ENCODE measurements at regions not wholly inside any gene's neighbourhood (a gene's known extent, or its start where the extent isn't known, plus 50 kb on each side); places are given as distances from the start of the nearest gene placed in this dataset.
A peak's percentile ranks its signal among the peaks of the same experiment; 100 is the strongest.

DNA sequence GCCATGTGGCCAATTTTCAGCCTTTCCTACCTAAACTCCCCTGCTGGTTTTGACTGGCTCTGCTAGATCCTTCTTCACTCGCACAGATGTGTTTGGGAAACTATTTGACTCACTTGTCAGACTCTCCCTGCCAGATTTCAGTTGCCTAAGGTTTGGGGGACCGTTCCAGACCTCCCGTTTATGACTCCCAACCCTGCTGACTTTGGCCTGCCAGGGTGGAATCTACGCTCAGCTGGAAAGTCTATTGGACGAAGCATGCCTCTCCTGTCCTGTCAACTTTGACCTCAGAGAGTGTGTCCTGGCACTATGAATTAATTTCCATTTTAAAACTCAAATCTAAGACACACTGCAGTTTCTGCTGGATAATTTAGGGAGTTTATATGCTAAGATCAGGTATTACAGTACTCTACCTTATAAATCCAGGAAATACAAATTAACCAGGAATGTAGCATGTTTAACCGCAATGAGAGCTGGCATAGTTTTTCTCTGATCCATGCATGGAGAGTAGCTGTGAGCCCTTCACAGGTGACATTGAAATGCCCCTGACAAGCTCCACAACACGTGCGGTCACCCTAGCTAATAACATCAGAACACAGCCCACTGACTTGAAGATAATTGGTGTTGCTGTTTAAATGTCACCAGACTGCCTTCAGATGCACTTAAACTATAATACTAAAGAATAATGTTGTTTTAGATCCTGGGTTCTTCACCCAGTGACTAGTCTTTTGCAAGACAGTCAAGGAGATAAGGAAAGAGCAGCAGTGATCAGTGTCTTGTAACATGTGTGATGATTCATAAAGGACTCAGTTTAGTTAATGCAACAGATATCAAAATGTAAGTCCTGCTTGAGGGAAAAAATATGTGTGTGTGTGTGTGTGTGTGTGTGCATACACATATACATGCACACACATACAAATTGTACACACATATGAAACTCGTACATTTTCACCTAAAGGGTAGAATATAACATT lies 223.0 kb upstream of the MCTP2 start:
- no peak overlapping the region for H4K5ac ChIP-seq (ENCODE audit: insufficient read length, low read depth, low read length)
- no peak overlapping the region for H3K4me3 ChIP-seq (ENCODE audit: extremely low read depth in 1 of 4, insufficient read depth in 2 of 4, low read depth in 3 of 4, low read length in 4 of 4)
- no peaks in the 10 kb centered on the region for H3K4me1 ChIP-seq (replicated peaks in 1 of 4; ENCODE audit: control insufficient read depth in 3 of 4, insufficient read depth in 4 of 4, low read length in 3 of 4)
- no peak overlapping the region for H3K4me2 ChIP-seq (ENCODE audit: insufficient read depth in 1 of 2, low read depth in 2 of 2, low read length in 2 of 2)
- no peak overlapping the region for H2BK20ac ChIP-seq (ENCODE audit: low read length)
- H3K27ac ChIP-seq (ENCODE audit: low read depth, low read length): no peak overlapping the region
- peak overlapping the region; percentile 46; the same call in 1 of the 2 replicates for H2BK15ac ChIP-seq (ENCODE audit: low read length)
- H3K23ac ChIP-seq (ENCODE audit: insufficient read length): no peak overlapping the region
- 94% methylated on average over 9 of the region's 9 CpGs; no CpG with 5 or more reads in 1 of the 2 experiments for WGBS, 2 experiments (ENCODE audit: extremely low coverage in 1 of 2, insufficient coverage in 1 of 2, insufficient read length in 1 of 2, insufficient replicate concordance in 2 of 2, low coverage in 1 of 2, low lambda C conversion rate in 2 of 2, missing lambda C conversion rate in 1 of 2)
- no peak overlapping the region for H4K8ac ChIP-seq (ENCODE audit: extremely low read depth, insufficient read depth, low read length)
- no peak overlapping the region for H3K18ac ChIP-seq (ENCODE audit: extremely low read depth, low read length)
- H3K9ac ChIP-seq (replicated peaks in 1 of 4; ENCODE audit: extremely low read depth in 1 of 4, low read depth in 3 of 4, low read length in 3 of 4): no peak overlapping the region
- H2BK120ac ChIP-seq (replicated peaks; ENCODE audit: low read depth, low read length): no peak overlapping the region
- ChIA-PET CTCF (ENCODE audit: partially characterized antibody) (interaction anchor here (0.9 to 3.4 kb wide), 5 partner anchors 10 to 111 kb away, joined by 3 to 25 read pairs (median 3); no protein-coding TSS in a partner anchor), POLR2A (ENCODE audit: partially characterized antibody) (interaction anchor here (0.9 kb wide), 1 partner anchor 100 kb away, joined by 3 read pairs; no protein-coding TSS in a partner anchor)
- H4K91ac ChIP-seq (replicated peaks; ENCODE audit: insufficient read length, low read length): no peak overlapping the region
- H2BK12ac ChIP-seq (ENCODE audit: low read depth, low read length): no peak overlapping the region
- H3K14ac ChIP-seq (ENCODE audit: insufficient read length): no peak overlapping the region
- H3K23me2 ChIP-seq (ENCODE audit: low read depth, low read length): no peaks in the 10 kb centered on the region
- 0 out of 2 replicates have a peak overlapping the region, but pooled peaks have one; percentile 52 for H2BK5ac ChIP-seq (ENCODE audit: low read depth, low read length)
- no peak overlapping the region for H3K4ac ChIP-seq (replicated peaks; ENCODE audit: insufficient read length, low read depth, low read length)
- no peak overlapping the region for H3K56ac ChIP-seq (replicated peaks; ENCODE audit: insufficient read length, low read depth, low read length)
- no peaks in the 10 kb centered on the region for H4K20me1 ChIP-seq (replicated peaks in 1 of 2; ENCODE audit: control insufficient read depth in 1 of 2, insufficient read depth in 2 of 2, low read length in 2 of 2)
- no peak overlapping the region for H2AK5ac ChIP-seq (ENCODE audit: low read depth, low read length)
- no peaks in the 10 kb centered on the region for H3K9me3 ChIP-seq (ENCODE audit: insufficient read depth in 2 of 2, low read depth in 1 of 2, low read length in 1 of 2)
- DNase-seq (ENCODE audit: low read depth in 1 of 2, low spot score in 2 of 2): no peak
- no peaks in the 10 kb centered on the region for H3K79me1 ChIP-seq (ENCODE audit: low read depth, low read length)
- no peaks in the 10 kb centered on the region for H3K27me3 ChIP-seq (replicated peaks in 1 of 4; ENCODE audit: control insufficient read depth in 3 of 4, extremely low read depth in 1 of 4, insufficient read depth in 3 of 4, low read length in 3 of 4)
- FAIRE-seq: no peak
- peak overlapping the region; percentile 48; the same call in 1 of the 2 replicates for H2AFZ ChIP-seq (ENCODE audit: low read length)
- no peaks in the 10 kb centered on the region for H3K36me3 ChIP-seq (ENCODE audit: control insufficient read depth in 2 of 4, insufficient read depth in 4 of 4, low read length in 3 of 4)
- H3K79me2 ChIP-seq (ENCODE audit: control insufficient read depth in 1 of 2, insufficient read depth in 2 of 2, low read length in 2 of 2): no peaks in the 10 kb centered on the region
- TF ChIP-seq EGR1 (IDR thresholded peaks at IDR 0.05; ENCODE audit: borderline replicate concordance, low read depth, low read length) (no peak), JUN (IDR thresholded peaks at IDR 0.05; ENCODE audit: low read depth, low read length) (no peak), TBP (IDR thresholded peaks at IDR 0.05; ENCODE audit: low read depth, low read length) (no peak), SUZ12 (IDR thresholded peaks at IDR 0.05; ENCODE audit: low read length) (no peak), SP1 (IDR thresholded peaks at IDR 0.05; ENCODE audit: low read depth, low read length) (no peak), SP4 (IDR thresholded peaks at IDR 0.05; ENCODE audit: low read length) (no peak), EZH2 (IDR thresholded peaks at IDR 0.05; ENCODE audit: low read depth, low read length, severe bottlenecking) (no peak), PHF8 (conservative IDR thresholded peaks at IDR 0.05; ENCODE audit: low read depth, low read length) (no peak)
- TF ChIP-seq, protein P1, sequence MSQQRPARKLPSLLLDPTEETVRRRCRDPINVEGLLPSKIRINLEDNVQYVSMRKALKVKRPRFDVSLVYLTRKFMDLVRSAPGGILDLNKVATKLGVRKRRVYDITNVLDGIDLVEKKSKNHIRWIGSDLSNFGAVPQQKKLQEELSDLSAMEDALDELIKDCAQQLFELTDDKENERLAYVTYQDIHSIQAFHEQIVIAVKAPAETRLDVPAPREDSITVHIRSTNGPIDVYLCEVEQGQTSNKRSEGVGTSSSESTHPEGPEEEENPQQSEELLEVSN (IDR thresholded peaks at IDR 0.05): no peak
- TF ChIP-seq, protein P2, sequence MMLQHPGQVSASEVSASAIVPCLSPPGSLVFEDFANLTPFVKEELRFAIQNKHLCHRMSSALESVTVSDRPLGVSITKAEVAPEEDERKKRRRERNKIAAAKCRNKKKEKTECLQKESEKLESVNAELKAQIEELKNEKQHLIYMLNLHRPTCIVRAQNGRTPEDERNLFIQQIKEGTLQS (IDR thresholded peaks at IDR 0.05; ENCODE audit: insufficient read depth, low read depth, low read length): no peak
- TF ChIP-seq, protein P3, sequence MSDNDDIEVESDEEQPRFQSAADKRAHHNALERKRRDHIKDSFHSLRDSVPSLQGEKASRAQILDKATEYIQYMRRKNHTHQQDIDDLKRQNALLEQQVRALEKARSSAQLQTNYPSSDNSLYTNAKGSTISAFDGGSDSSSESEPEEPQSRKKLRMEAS (IDR thresholded peaks at IDR 0.05): no peak

All from H1 (cell line).